Upper lobe of left lung (tissue), 6 donors: ENCODE measurements at regions not wholly inside any gene's neighbourhood (a gene's known extent, or its start where the extent isn't known, plus 50 kb on each side); places are given as distances from the start of the nearest gene placed in this dataset.
A peak's percentile ranks its signal among the peaks of the same experiment; 100 is the strongest.

Source experiments
- ATAC-seq, 2 donors: fragments of 200-7000 bp; cut with Tn5 transposase; one replicate each; pipeline ENCODE4 v1.9.1; 2022; ENCODE audit warnings: mild to moderate bottlenecking in 2 of 2, moderate library complexity in 2 of 2; ENCODE audit not compliant: low FRiP score in 2 of 2
- DNase-seq, 2 donors: peaks; one replicate each; pipeline ENCODE4 v3.0.0-alpha.2; 2019 to 2020
- H3K27ac ChIP-seq, 4 donors: fragments of 200-600 bp; sonication (generic); one replicate each; pipeline ENCODE4 v1.5.1; 2016 to 2019
- H3K27me3 ChIP-seq, 4 donors: fragments of 200-600 bp; sonication (generic); one replicate each; pipeline ENCODE4 v1.5.1; 2017 to 2019
- H3K36me3 ChIP-seq, 4 donors: fragments of 200-600 bp; sonication (generic); one replicate each; pipeline ENCODE4 v1.5.1; 2016 to 2019
- H3K4me1 ChIP-seq, 4 donors: fragments of 200-600 bp; sonication (generic); one replicate each; pipeline ENCODE4 v1.5.1; 2018 to 2019
- H3K4me3 ChIP-seq, 4 donors: fragments of 200-600 bp; sonication (generic); one replicate each; pipeline ENCODE4 v1.5.1; 2017 to 2019; ENCODE audit warnings: mild to moderate bottlenecking in 2 of 4, moderate library complexity in 1 of 4
- H3K9me3 ChIP-seq, 4 donors: fragments of 200-600 bp; sonication (generic); one replicate each; pipeline ENCODE4 v1.5.1; 2018 to 2019
- EP300 ChIP-seq, 4 donors: sonication (generic); formaldehyde crosslinking; IDR thresholded peaks; one replicate each; pipeline ENCODE4 v1.5.1; 2017; ENCODE audit warnings: antibody characterized with exemption in 4 of 4, control low read depth in 2 of 4
- POLR2A ChIP-seq, 4 donors: fragments of 450-650 bp; IDR thresholded peaks; one replicate each; pipeline ENCODE4 v1.5.1; 2016 to 2017; ENCODE audit warnings: antibody characterized with exemption in 4 of 4, mild to moderate bottlenecking in 2 of 4
- POLR2AphosphoS5 ChIP-seq, 2 donors: sonication (generic); formaldehyde crosslinking; IDR thresholded peaks; one replicate each; pipeline ENCODE4 v1.5.1; 2017; ENCODE audit warnings: antibody characterized with exemption in 2 of 2
- WGBS, 2 donors: methylation state at CpG; one replicate each; pipeline ENCODE4 v1.1.5; 2017 to 2018; 5-methylcytosine and 5-hydroxymethylcytosine counted together
- TF ChIP-seq, protein P1 (sequence below), 6 experiments: fragments of 450-650 bp in 4 of 6; fragments of 200-600 bp in 2 of 6; sonication (generic) in 2 of 6; IDR thresholded peaks; one replicate each; pipeline ENCODE4 v1.5.1; 2016 to 2019; ENCODE audit warnings: antibody characterized with exemption in 6 of 6
- donor health status: DM: no; HTN: no; CAD: no; lungs with moderate emphysema.
- donor health status: DM: no; HTN: yes; CAD: no; lungs with severe emphysema.

DNA sequence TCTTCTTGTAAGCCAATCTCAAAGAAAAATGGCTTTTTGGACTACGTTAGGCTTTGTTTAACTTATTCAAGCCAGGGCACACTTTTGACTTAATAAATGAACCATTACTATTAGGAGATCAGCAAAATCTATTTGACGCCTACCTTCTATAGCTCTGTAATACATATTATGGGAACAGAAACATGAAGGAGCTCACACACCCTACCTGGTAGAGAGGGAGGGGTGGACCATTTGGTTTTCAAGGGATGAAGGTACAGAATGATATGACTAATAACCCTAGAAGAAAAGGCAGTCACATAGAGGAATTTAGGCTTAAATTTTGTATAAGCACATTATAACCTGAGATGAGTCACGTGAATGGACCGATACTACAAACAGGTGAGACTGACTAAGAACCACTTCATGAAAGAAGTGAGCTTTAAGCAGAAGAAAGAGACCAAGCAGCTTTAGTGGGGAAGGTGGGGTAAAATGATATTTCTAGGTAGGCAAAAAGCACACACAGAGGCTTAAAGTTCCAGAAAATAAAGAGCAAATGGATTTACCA lies 106.8 kb upstream of the CTTNBP2 start:
- Histone ChIP-seq H3K36me3 (no peaks in the 10 kb centered on the region), H3K27me3 (no peaks in the 10 kb centered on the region), H3K9me3 (no peaks in the 10 kb centered on the region), H3K4me3 (no peak overlapping the region), H3K4me1 (no peaks in the 10 kb centered on the region), H3K27ac (no peak overlapping the region)
- WGBS, 2 donors = 80 to 81% methylated on average over 4 of the region's 4 CpGs
- TF ChIP-seq POLR2A (IDR thresholded peaks at IDR 0.05) = no peak
- TF ChIP-seq, protein P1, sequence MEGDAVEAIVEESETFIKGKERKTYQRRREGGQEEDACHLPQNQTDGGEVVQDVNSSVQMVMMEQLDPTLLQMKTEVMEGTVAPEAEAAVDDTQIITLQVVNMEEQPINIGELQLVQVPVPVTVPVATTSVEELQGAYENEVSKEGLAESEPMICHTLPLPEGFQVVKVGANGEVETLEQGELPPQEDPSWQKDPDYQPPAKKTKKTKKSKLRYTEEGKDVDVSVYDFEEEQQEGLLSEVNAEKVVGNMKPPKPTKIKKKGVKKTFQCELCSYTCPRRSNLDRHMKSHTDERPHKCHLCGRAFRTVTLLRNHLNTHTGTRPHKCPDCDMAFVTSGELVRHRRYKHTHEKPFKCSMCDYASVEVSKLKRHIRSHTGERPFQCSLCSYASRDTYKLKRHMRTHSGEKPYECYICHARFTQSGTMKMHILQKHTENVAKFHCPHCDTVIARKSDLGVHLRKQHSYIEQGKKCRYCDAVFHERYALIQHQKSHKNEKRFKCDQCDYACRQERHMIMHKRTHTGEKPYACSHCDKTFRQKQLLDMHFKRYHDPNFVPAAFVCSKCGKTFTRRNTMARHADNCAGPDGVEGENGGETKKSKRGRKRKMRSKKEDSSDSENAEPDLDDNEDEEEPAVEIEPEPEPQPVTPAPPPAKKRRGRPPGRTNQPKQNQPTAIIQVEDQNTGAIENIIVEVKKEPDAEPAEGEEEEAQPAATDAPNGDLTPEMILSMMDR (IDR thresholded peaks at IDR 0.05) = no peak
- no peak for DNase-seq
- no peak for ATAC-seq

GRCh38 chr7:117982071-117983055 lies 109.1 kb upstream of the CTTNBP2 start:
- 47 to 48% methylated on average over 11 of the region's 11 CpGs for WGBS, 2 donors
- H3K27me3 ChIP-seq = no peaks in the 10 kb centered on the region
- H3K4me3 ChIP-seq = no peak overlapping the region
- TF ChIP-seq POLR2A (IDR thresholded peaks at IDR 0.05) (no peak), EP300 (IDR thresholded peaks at IDR 0.05) (no peak), POLR2AphosphoS5 (IDR thresholded peaks at IDR 0.05) (no peak)
- TF ChIP-seq, protein P1 (IDR thresholded peaks at IDR 0.05) = no peak
- DNase-seq = no peak
- H3K36me3 ChIP-seq = no peaks in the 10 kb centered on the region
- H3K4me1 ChIP-seq = no peaks in the 10 kb centered on the region
- H3K9me3 ChIP-seq = no peaks in the 10 kb centered on the region
- H3K27ac ChIP-seq = no peak overlapping the region
- ATAC-seq = no peak

DNA sequence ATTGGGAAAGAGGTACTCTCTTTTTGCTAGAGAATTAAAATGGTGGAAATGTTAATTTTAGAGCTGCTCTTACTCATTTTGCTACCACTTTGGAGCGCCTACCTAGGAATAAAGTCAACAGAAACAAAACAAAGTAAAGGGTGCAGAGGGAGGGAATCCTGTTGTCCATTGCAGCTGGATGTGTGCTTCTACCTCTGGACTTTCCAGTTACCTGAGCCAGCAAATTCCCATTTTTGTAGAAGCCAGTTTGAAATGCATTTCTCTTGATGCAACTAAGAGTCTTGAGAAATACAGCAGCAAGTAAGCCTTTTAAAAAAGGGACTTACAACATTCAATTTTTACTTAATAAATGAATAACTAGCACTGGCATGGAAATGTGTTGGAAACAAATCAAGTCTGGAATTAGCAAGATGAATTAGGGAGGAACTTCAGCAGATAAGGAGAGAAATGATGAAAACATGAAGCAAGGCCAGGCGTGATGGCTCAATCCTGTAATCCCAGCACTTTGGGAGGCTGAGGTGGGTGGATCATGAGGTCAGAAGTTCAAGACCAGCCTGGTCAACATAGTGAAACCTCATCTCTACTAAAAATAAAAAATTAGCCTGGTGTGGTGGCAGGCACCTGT lies 113.5 kb upstream of the CTTNBP2 start:
- ATAC-seq (peak in 1 of 2 donors; percentile 53), DNase-seq (no peak)
- TF ChIP-seq POLR2AphosphoS5 (IDR thresholded peaks at IDR 0.05) (peak in 1 of 2 donors; percentile 27), EP300 (IDR thresholded peaks at IDR 0.05) (no peak)
- TF ChIP-seq, protein P1 (IDR thresholded peaks at IDR 0.05) = no peak
- WGBS, 2 donors = 77 to 87% methylated on average over 2 of the region's 2 CpGs
- H3K36me3 ChIP-seq = no peaks in the 10 kb centered on the region
- no peaks in the 10 kb centered on the region for H3K27me3 ChIP-seq
- H3K9me3 ChIP-seq = no peaks in the 10 kb centered on the region
- no peak overlapping the region for H3K4me3 ChIP-seq
- H3K4me1 ChIP-seq = no peaks in the 10 kb centered on the region
- no peak overlapping the region for H3K27ac ChIP-seq

GRCh38 chr7:117990834-117991233 lies 117.6 kb upstream of the CTTNBP2 start:
- DNase-seq (no peak), ATAC-seq (no peak)
- TF ChIP-seq, protein P1 (IDR thresholded peaks at IDR 0.05) = no peak
- TF ChIP-seq POLR2AphosphoS5 (IDR thresholded peaks at IDR 0.05) = no peak
- TF ChIP-seq POLR2A (IDR thresholded peaks at IDR 0.05) = no peak
- no peak for TF ChIP-seq EP300 (IDR thresholded peaks at IDR 0.05)

More at GRCh38 chr7:117990834-117991233, 117.6 kb upstream of the CTTNBP2 start:
- Histone ChIP-seq H3K4me1 (no peaks in the 10 kb centered on the region), H3K4me3 (no peak overlapping the region), H3K27ac (no peak overlapping the region), H3K27me3 (no peaks in the 10 kb centered on the region), H3K9me3 (no peaks in the 10 kb centered on the region), H3K36me3 (no peaks in the 10 kb centered on the region)
